ENCODE measurements at regions not wholly inside any gene's neighbourhood (a gene's known extent, or its start where the extent isn't known, plus 50 kb on each side); places are given as distances from the start of the nearest gene placed in this dataset.

GRCh38 chr1:94623560-94624148 lies 82.1 kb upstream of the F3 start:
- H3K36me3 ChIP-seq (ENCODE audit: insufficient read depth in 1 of 2, low read depth in 1 of 2) = no peaks in the 10 kb centered on the region
- DNase-seq = no peak
- no peaks in the 10 kb centered on the region for H3K27me3 ChIP-seq (ENCODE audit: insufficient read depth in 3 of 3, low read length in 2 of 3)
- no peak for TF ChIP-seq CTCF (IDR thresholded peaks at IDR 0.05)
- no peak for ATAC-seq
- no peak overlapping the region for H3K4me3 ChIP-seq
- intact Hi-C loops (cut with DNase I) = no loop called here
- no peak overlapping the region for H3K27ac ChIP-seq
- no peaks in the 10 kb centered on the region for H3K9me3 ChIP-seq
- WGBS, 3 donors = 81 to 85% (median 83%) methylated on average over 8 of the region's 8 CpGs
- H3K4me1 ChIP-seq = no peaks in the 10 kb centered on the region

- DNase-seq (no peak), ATAC-seq (no peak)
- H3K4me3 ChIP-seq = no peak overlapping the region
- H3K27ac ChIP-seq = no peak overlapping the region
- no peaks in the 10 kb centered on the region for H3K36me3 ChIP-seq (ENCODE audit: insufficient read depth in 1 of 2, low read depth in 1 of 2)
- WGBS, 3 donors = 85 to 93% (median 88%) methylated on average over 10 of the region's 10 CpGs
- TF ChIP-seq CTCF (IDR thresholded peaks at IDR 0.05) = no peak
- H3K4me1 ChIP-seq = no peaks in the 10 kb centered on the region
- no peaks in the 10 kb centered on the region for H3K9me3 ChIP-seq
- H3K27me3 ChIP-seq (ENCODE audit: insufficient read depth in 3 of 3, low read length in 2 of 3) = no peaks in the 10 kb centered on the region
- intact Hi-C loops (cut with DNase I) = no loop called here
Observed at GRCh38 chr1:94622757-94623156, 81.2 kb upstream of the F3 start.

GRCh38 chr1:94621802-94622201 lies 80.2 kb upstream of the F3 start:
- ATAC-seq = no peak
- Histone ChIP-seq H3K36me3 (ENCODE audit: insufficient read depth in 1 of 2, low read depth in 1 of 2) (no peaks in the 10 kb centered on the region), H3K9me3 (no peaks in the 10 kb centered on the region), H3K27ac (no peak overlapping the region), H3K27me3 (ENCODE audit: insufficient read depth in 3 of 3, low read length in 2 of 3) (no peaks in the 10 kb centered on the region), H3K4me3 (no peak overlapping the region), H3K4me1 (no peaks in the 10 kb centered on the region)
- intact Hi-C loops (cut with DNase I) = no loop called here
- no peak for TF ChIP-seq CTCF (IDR thresholded peaks at IDR 0.05)
- no peak for DNase-seq

- DNase-seq (no peak), ATAC-seq (no peak)
- H3K36me3 ChIP-seq (ENCODE audit: insufficient read depth in 1 of 2, low read depth in 1 of 2) = no peaks in the 10 kb centered on the region
- no peak for TF ChIP-seq CTCF (IDR thresholded peaks at IDR 0.05)
- H3K9me3 ChIP-seq = no peaks in the 10 kb centered on the region
- H3K4me1 ChIP-seq = no peaks in the 10 kb centered on the region
- no peaks in the 10 kb centered on the region for H3K27me3 ChIP-seq (ENCODE audit: insufficient read depth in 3 of 3, low read length in 2 of 3)
- no peak overlapping the region for H3K4me3 ChIP-seq
- no peak overlapping the region for H3K27ac ChIP-seq
- intact Hi-C loops (cut with DNase I) = no loop called here
- WGBS, 3 donors = 60 to 75% (median 68%) methylated on average over 3 of the region's 3 CpGs
Observed at GRCh38 chr1:94621395-94621794, 79.8 kb upstream of the F3 start.

- ATAC-seq = no peak
- WGBS, 3 donors = 86 to 89% (median 89%) methylated on average over 10 of the region's 10 CpGs
- no peaks in the 10 kb centered on the region for H3K4me1 ChIP-seq
- no peak for DNase-seq
- no peaks in the 10 kb centered on the region for H3K36me3 ChIP-seq (ENCODE audit: insufficient read depth in 1 of 2, low read depth in 1 of 2)
- TF ChIP-seq CTCF (IDR thresholded peaks at IDR 0.05) = no peak
- H3K27ac ChIP-seq = no peak overlapping the region
- intact Hi-C loops (cut with DNase I) = no loop called here
- no peaks in the 10 kb centered on the region for H3K27me3 ChIP-seq (ENCODE audit: insufficient read depth in 3 of 3, low read length in 2 of 3)
- H3K9me3 ChIP-seq = no peaks in the 10 kb centered on the region
- no peak overlapping the region for H3K4me3 ChIP-seq
Observed at GRCh38 chr1:94620345-94621031, 78.9 kb upstream of the F3 start.

All from psoas muscle (tissue), 7 donors.